AG04449 (cell line): ENCODE measurements at regions not wholly inside any gene's neighbourhood (a gene's known extent, or its start where the extent isn't known, plus 50 kb on each side); places are given as distances from the start of the nearest gene placed in this dataset.
A peak's percentile ranks its signal among the peaks of the same experiment; 100 is the strongest.

Experiments used
- CTCF ChIA-PET: fragments of 350-600 bp; formaldehyde crosslinking; extraction: SDS; loops from one replicate; lab custom pipeline; 2021; ENCODE audit warnings: antibody characterized with exemption; lab: Yijun Ruan, JAX
- POLR2A ChIA-PET: fragments of 400-600, 350-600 bp; formaldehyde crosslinking; extraction: SDS; loops from one replicate; lab custom pipeline; 2020; ENCODE audit warnings: antibody characterized with exemption, inconsistent platforms; lab: Yijun Ruan, JAX
- DNase-seq: peaks from one replicate; pipeline ENCODE4 v3.0.0-alpha.2; 2010; ENCODE audit warnings: low read depth, low spot score
- H3K4me3 ChIP-seq: 2 replicates; pipeline ENCODE4 v1.5.1; 2011; ENCODE audit warnings: low read depth, mild to moderate bottlenecking, control low read depth, low read length
- TF ChIP-seq, protein P1 (sequence below): IDR thresholded peaks from one replicate; pipeline ENCODE4 v1.5.1; 2011; ENCODE audit warnings: mild to moderate bottlenecking, moderate library complexity, low read length, control low read depth, inconsistent platforms; ENCODE audit not compliant: insufficient read depth; ENCODE audit errors: missing control alignments

DNA sequence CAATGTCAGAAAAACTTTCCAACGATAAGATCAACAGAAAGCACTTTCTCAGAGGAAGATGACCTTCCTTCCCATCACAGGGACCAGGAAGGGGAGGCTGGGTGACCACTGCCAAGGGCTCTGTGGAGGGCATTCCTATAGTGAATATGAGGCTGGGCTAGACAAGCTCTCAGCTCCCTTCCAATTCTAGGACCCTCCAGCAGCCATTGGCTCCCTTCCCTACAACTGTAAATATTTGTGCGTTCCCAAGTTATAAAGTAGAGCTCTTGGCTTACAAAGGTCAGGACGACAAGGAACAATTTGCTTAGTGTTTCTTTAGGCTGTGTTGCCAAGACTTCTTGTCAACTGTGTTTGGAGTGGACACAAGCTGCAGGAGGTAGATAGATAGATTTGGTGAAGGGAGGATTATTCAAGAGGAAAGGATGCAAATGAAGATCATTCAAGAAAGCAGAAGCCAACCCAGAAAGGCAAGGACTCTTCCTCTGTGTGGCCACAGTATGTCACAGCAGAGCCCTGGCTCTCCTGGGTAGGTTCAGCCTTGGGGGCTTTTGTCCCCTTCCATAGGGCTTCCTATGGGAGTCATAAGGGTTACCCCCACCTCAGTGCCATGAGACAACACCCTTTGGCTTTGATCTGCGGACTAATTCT, 223.6 kb upstream of the TLE3 start:
- DNase-seq: no peak
- TF ChIP-seq, protein P1, sequence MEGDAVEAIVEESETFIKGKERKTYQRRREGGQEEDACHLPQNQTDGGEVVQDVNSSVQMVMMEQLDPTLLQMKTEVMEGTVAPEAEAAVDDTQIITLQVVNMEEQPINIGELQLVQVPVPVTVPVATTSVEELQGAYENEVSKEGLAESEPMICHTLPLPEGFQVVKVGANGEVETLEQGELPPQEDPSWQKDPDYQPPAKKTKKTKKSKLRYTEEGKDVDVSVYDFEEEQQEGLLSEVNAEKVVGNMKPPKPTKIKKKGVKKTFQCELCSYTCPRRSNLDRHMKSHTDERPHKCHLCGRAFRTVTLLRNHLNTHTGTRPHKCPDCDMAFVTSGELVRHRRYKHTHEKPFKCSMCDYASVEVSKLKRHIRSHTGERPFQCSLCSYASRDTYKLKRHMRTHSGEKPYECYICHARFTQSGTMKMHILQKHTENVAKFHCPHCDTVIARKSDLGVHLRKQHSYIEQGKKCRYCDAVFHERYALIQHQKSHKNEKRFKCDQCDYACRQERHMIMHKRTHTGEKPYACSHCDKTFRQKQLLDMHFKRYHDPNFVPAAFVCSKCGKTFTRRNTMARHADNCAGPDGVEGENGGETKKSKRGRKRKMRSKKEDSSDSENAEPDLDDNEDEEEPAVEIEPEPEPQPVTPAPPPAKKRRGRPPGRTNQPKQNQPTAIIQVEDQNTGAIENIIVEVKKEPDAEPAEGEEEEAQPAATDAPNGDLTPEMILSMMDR: no peak
- H3K4me3 ChIP-seq: no peak overlapping the region
- CTCF ChIA-PET: interaction anchor here (1.6 kb wide), 1 partner anchor 50 kb away, joined by 3 read pairs; no protein-coding TSS in a partner anchor
- POLR2A ChIA-PET: no interaction called here

DNA sequence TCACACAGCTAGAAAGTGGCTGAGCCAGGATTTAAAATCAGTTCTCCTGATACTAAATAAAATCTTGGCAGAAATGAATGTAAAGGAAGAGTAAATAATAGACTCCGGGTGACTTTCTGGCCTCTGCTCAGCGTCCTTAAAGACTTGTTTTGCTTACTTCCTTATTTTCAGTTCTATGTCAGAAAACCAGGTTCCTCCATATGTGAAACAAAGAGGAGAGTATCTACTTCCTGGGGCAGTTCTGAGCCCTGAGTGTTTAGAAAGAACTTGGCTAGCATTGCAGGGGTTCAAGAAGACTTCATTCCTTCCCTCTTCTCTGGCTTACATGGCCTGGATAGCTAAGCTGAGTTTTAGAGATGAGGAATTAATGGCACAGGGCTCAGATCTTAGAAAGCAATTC, 222.8 kb upstream of the TLE3 start:
- H3K4me3 ChIP-seq: no peak overlapping the region
- DNase-seq: no peak
- ChIA-PET CTCF (interaction anchor here (1.6 kb wide), 1 partner anchor 50 kb away, joined by 3 read pairs; no protein-coding TSS in a partner anchor), POLR2A (no interaction called here)
- TF ChIP-seq, protein P1: no peak

DNA sequence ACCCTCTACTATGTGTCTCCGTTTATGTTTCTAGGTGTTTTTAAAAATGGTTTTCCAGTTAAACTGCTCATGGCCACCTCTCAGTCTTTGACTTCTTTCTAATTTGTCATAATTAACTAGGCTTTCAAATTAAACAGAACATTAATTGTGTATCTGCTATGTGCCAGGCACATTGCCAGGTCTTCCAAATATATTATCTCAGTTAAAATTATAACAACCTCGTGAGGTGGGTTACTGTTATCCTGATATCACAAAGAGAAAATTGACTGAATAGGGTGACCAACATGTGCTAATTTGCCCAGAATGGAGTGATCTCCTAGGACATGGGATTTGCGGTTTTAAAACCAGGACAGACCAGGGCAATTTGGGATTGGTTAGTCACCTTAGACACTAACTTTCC, 222.4 kb upstream of the TLE3 start:
- TF ChIP-seq, protein P1: no peak
- no peak for DNase-seq
- no peak overlapping the region for H3K4me3 ChIP-seq
- POLR2A ChIA-PET: interaction anchor here (1.0 kb wide), 1 partner anchor 223 kb away, joined by 4 read pairs; the partner anchor contains the start of gene TLE3
- CTCF ChIA-PET: no interaction called here

DNA sequence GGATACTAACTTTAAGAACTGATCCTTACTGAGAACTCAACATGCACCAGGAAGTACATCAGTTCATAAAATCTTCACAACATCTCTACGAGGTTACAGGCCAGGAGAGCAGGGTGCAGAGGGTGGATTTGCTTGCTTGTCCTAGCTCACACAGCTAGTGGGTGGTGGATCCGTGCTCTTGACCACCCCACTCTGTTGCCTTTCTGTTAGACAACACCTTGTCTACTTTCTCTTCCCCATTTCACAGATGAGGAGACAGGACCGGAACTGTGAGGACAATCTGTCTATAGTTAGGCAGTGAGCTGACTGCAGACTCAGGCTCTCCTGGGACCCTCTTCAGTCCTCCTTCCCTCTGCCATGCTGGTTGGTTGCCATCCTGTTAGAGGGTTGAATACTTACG, 221.7 kb upstream of the TLE3 start:
- no peak overlapping the region for H3K4me3 ChIP-seq
- TF ChIP-seq, protein P1: no peak
- DNase-seq: no peak
- ChIA-PET CTCF (no interaction called here), POLR2A (interaction anchor here (1.0 kb wide), 2 partner anchors 176 to 222 kb away, joined by 4 to 7 read pairs; partner anchors contain the start of gene TLE3)

DNA sequence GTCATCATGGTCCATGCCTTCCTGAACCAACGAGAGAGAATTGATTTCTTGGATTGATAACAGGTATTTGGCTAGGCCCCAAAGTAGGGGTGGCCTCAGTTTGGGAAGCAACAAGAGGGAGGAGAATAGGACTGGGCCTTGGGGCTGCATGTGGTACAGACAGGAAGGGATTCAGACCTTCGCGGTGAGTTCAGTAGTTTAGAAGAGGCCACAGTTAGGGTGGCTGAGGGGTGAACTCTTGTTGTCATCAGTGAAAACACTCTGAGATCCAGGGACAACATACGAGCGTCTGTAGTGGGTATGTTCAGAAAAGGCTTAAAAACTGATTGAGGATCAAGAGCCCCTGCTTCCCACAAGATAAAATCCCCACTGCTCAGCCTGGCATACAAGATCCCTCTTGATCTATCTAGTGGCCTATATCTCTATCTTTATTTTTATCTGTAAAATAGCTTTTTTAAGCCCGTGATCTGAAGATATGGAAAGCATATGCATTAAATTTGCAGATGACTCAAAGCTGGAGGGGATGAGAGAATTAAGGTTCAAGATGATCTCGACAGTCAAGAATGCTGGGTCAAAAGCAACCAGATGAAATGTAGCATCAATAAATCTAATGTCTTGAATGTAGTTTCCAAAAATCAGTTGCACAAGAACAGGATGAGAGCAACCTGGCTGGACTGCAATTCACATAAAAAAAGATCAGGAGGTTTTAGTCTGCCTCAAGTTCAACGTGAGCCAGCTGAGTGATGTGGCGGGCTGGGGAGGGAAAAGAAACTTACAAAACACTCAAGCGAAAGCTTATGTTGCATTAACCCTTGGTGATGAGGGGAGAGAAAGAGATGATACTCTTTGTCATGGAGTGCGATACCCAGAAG, 221.1 kb upstream of the TLE3 start:
- no peak overlapping the region for H3K4me3 ChIP-seq
- TF ChIP-seq, protein P1: no peak
- CTCF ChIA-PET: no interaction called here
- POLR2A ChIA-PET: interaction anchor here (0.6 to 1.0 kb wide), 3 partner anchors 175 to 431 kb away, joined by 4 to 7 read pairs (median 6); partner anchors contain the start of gene TLE3
- DNase-seq: peak; percentile 60
